H9 (cell line): ENCODE measurements at regions not wholly inside any gene's neighbourhood (a gene's known extent, or its start where the extent isn't known, plus 50 kb on each side); places are given as distances from the start of the nearest gene placed in this dataset.

Source experiments
- DNase-seq: peaks from one replicate; pipeline ENCODE4 v3.0.0-alpha.2; 2017
- H2AFZ ChIP-seq: one replicate; pipeline ENCODE4 v1.6.1; 2013; ENCODE audit warnings: mild to moderate bottlenecking, low read length, control low read depth, moderate library complexity
- H2AK5ac ChIP-seq: 2 replicates; pipeline ENCODE4 v1.6.1; 2013; ENCODE audit warnings: low read length, control low read depth, mixed read lengths; ENCODE audit not compliant: insufficient read length
- H2BK120ac ChIP-seq: one replicate; pipeline ENCODE4 v1.6.1; 2013; ENCODE audit warnings: low read depth, mild to moderate bottlenecking, low read length, control low read depth, inconsistent platforms; ENCODE audit not compliant: poor library complexity, severe bottlenecking
- H2BK12ac ChIP-seq: 2 replicates; pipeline ENCODE4 v1.6.1; 2013; ENCODE audit warnings: low read length, control low read depth, mixed read lengths, low read depth; ENCODE audit not compliant: insufficient read length
- H2BK15ac ChIP-seq: 2 replicates; pipeline ENCODE4 v1.6.1; 2013; ENCODE audit warnings: low read depth, low read length, control low read depth
- H2BK20ac ChIP-seq: one replicate; pipeline ENCODE4 v1.6.1; 2013; ENCODE audit warnings: low read depth, mild to moderate bottlenecking, low read length, control low read depth, inconsistent platforms; ENCODE audit not compliant: poor library complexity, severe bottlenecking
- H2BK5ac ChIP-seq: 2 replicates; pipeline ENCODE4 v1.6.1; 2013; ENCODE audit warnings: low read length, control low read depth, mixed read lengths; ENCODE audit not compliant: insufficient read length
- H3K14ac ChIP-seq: 2 replicates; pipeline ENCODE4 v1.6.1; 2013; ENCODE audit warnings: low read length, control low read depth; ENCODE audit not compliant: insufficient read depth
- H3K18ac ChIP-seq: 2 replicates; pipeline ENCODE4 v1.6.1; 2013; ENCODE audit warnings: low read depth, mild to moderate bottlenecking, mixed read lengths, low read length, control low read depth; ENCODE audit not compliant: insufficient read length
- H3K23ac ChIP-seq: 2 replicates; pipeline ENCODE4 v1.6.1; 2013; ENCODE audit warnings: low read length, control low read depth, mixed read lengths, low read depth; ENCODE audit not compliant: insufficient read length
- H3K23me2 ChIP-seq: 2 replicates; pipeline ENCODE4 v1.6.1; 2013; ENCODE audit warnings: low read depth, mild to moderate bottlenecking, mixed read lengths, low read length, control low read depth; ENCODE audit not compliant: insufficient read length, poor library complexity, severe bottlenecking
- H3K27ac ChIP-seq: 2 replicates; pipeline ENCODE4 v1.5.1; 2013; ENCODE audit warnings: low read length, control low read depth, mixed read lengths, low read depth; ENCODE audit not compliant: insufficient read length
- H3K27me3 ChIP-seq: 2 replicates; pipeline ENCODE4 v1.6.1; 2013; ENCODE audit warnings: low read length, control low read depth, inconsistent platforms; ENCODE audit not compliant: insufficient read depth
- H3K4ac ChIP-seq: 2 replicates; pipeline ENCODE4 v1.6.1; 2013; ENCODE audit warnings: low read depth, mild to moderate bottlenecking, control low read depth, inconsistent platforms, low read length, moderate library complexity
- H3K4me1 ChIP-seq: 2 replicates; pipeline ENCODE4 v1.6.1; 2013; ENCODE audit warnings: low read length, control low read depth, inconsistent platforms; ENCODE audit not compliant: insufficient read depth
- H3K4me2 ChIP-seq: 2 replicates; pipeline ENCODE4 v1.6.1; 2013; ENCODE audit warnings: low read length, control low read depth, mixed read lengths; ENCODE audit not compliant: insufficient read length, insufficient read depth
- H3K56ac ChIP-seq: 2 replicates; pipeline ENCODE4 v1.6.1; 2013; ENCODE audit warnings: low read depth, mild to moderate bottlenecking, mixed read lengths, low read length, control low read depth; ENCODE audit not compliant: insufficient read length
- H3K79me1 ChIP-seq: 2 replicates; pipeline ENCODE4 v1.6.1; 2013; ENCODE audit warnings: low read depth, mild to moderate bottlenecking, moderate library complexity, low read length, control low read depth, inconsistent platforms; ENCODE audit not compliant: insufficient read depth, poor library complexity, severe bottlenecking
- H3K79me2 ChIP-seq: 2 replicates; pipeline ENCODE4 v1.6.1; 2013; ENCODE audit warnings: low read length, control low read depth, inconsistent platforms; ENCODE audit not compliant: insufficient read depth
- H3K9ac ChIP-seq: 2 replicates; pipeline ENCODE4 v1.6.1; 2013; ENCODE audit warnings: low read length, control low read depth, mixed read lengths; ENCODE audit not compliant: insufficient read length; ENCODE audit errors: extremely low read depth
- H3K9me3 ChIP-seq: one replicate; pipeline ENCODE4 v1.6.1; 2013; ENCODE audit warnings: low read depth, low read length, inconsistent platforms; ENCODE audit not compliant: control insufficient read depth
- H3T11ph ChIP-seq: one replicate; pipeline ENCODE4 v1.6.1; 2013; ENCODE audit warnings: mild to moderate bottlenecking, low read length, control low read depth, inconsistent platforms
- H4K20me1 ChIP-seq: one replicate; pipeline ENCODE4 v1.6.1; 2013; ENCODE audit not compliant: control insufficient read depth, insufficient read length, insufficient read depth
- H4K5ac ChIP-seq: 2 replicates; pipeline ENCODE4 v1.6.1; 2013; ENCODE audit warnings: low read depth, mild to moderate bottlenecking, mixed read lengths, low read length, control low read depth; ENCODE audit not compliant: insufficient read length
- H4K8ac ChIP-seq: replicated peaks from 2 replicates; pipeline ENCODE4 v1.6.1; 2013; ENCODE audit warnings: low read length, control low read depth, mixed read lengths, low read depth; ENCODE audit not compliant: insufficient read length
- H4K91ac ChIP-seq: 2 replicates; pipeline ENCODE4 v1.6.1; 2013; ENCODE audit warnings: low read depth, mild to moderate bottlenecking, moderate library complexity, mixed read lengths, low read length, control low read depth; ENCODE audit not compliant: insufficient read length
- H3K27ac Mint-ChIP-seq, 3 experiments: 2 replicates in 2 of 3; 3 replicates in 1 of 3; pipeline ENCODE4 v1.8.0; 2020 to 2021; ENCODE audit warnings: mixed read lengths in 3 of 3, mild to moderate bottlenecking in 1 of 3, moderate library complexity in 1 of 3
- H3K27me3 Mint-ChIP-seq: 2 replicates; pipeline ENCODE4 v1.8.0; 2021; ENCODE audit warnings: low read depth, mild to moderate bottlenecking, moderate library complexity, mixed read lengths
- H3K36me3 Mint-ChIP-seq, 3 experiments: 2 replicates in 2 of 3; 3 replicates in 1 of 3; pipeline ENCODE4 v1.8.0; 2020 to 2021; ENCODE audit warnings: low read depth in 3 of 3, mixed read lengths in 3 of 3; ENCODE audit not compliant: insufficient read depth in 1 of 3
- H3K4me1 Mint-ChIP-seq, 2 experiments: 2 replicates each; pipeline ENCODE4 v1.8.0; 2020; ENCODE audit warnings: mixed read lengths in 2 of 2
- H3K4me3 Mint-ChIP-seq, 2 experiments: 2 replicates in 1 of 2; 3 replicates in 1 of 2; pipeline ENCODE4 v1.8.0; 2020 to 2021; ENCODE audit warnings: mild to moderate bottlenecking in 2 of 2, mixed read lengths in 2 of 2, moderate library complexity in 1 of 2
- H3K9me3 Mint-ChIP-seq, 2 experiments: 2 replicates in 1 of 2; 3 replicates in 1 of 2; pipeline ENCODE4 v1.8.0; 2020; ENCODE audit warnings: mild to moderate bottlenecking in 2 of 2, mixed read lengths in 2 of 2, moderate library complexity in 1 of 2
- CTCF ChIP-seq: fragments of 200-600 bp; sonication (generic); conservative IDR thresholded peaks from 3 replicates; pipeline ENCODE4 v1.8.0; 2021; ENCODE audit warnings: antibody characterized with exemption, mild to moderate bottlenecking
- WGBS: extraction: QIAGEN DNeasy Blood & Tissue Kit; methylation state at CpG from one replicate; pipeline ENCODE4 v1.1.7; 2013; ENCODE audit warnings: missing lambda C conversion rate, low lambda C conversion rate, mixed read lengths; ENCODE audit not compliant: insufficient read length; ENCODE audit errors: extremely low coverage; 5-methylcytosine and 5-hydroxymethylcytosine counted together

DNA sequence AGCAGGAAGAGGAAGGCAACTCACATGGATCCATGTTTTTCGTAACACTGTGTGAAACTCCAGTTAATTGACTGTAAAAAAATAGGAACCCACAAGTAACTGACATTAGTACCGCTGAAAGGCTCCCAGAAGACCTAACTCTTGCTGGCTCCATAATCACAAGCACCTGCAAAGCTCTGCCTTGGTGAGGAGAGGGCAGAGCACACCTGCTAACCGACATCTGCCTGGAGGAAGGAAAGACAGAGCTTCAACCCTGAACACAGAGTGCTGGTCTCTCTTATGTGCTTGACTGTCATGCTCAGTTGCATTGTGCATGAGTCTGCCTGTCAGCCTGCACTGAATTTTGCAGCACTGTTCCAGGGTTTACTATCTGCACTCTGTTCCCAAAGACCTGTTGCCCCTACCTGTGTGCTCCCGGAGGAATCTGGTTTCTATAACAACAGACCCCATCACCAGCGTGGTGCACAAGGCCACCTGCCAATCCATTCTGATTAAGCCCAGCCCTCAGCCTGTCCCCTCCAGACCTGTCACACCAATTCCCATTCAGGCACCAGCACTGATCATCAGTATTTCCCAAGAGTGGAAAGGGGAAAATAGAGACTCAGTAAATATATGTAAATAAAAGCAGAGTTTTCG lies 63.1 kb upstream of the ANKRD1 start:
- Histone ChIP-seq H3T11ph (no peak overlapping the region), H4K20me1 (no peaks in the 10 kb centered on the region), H2BK120ac (no peak overlapping the region), H3K27ac (no peak overlapping the region), H3K79me1 (no peaks in the 10 kb centered on the region), H3K27me3 (no peaks in the 10 kb centered on the region), H4K91ac (no peak overlapping the region), H3K4me2 (no peak overlapping the region), H3K79me2 (no peaks in the 10 kb centered on the region), H3K56ac (no peak overlapping the region), H4K8ac (no peak overlapping the region), H2BK5ac (no peak overlapping the region), H4K5ac (no peak overlapping the region), H3K23me2 (no peaks in the 10 kb centered on the region), H3K9me3 (no peaks in the 10 kb centered on the region), H3K4ac (no peak overlapping the region), H2BK12ac (no peak overlapping the region), H3K14ac (no peak overlapping the region; the same call in 1 of the 2 replicates), H2AK5ac (no peak overlapping the region), H2BK15ac (no peak overlapping the region), H2AFZ (no peak overlapping the region), H2BK20ac (no peak overlapping the region), H3K9ac (no peak overlapping the region), H3K23ac (no peak overlapping the region), H3K18ac (no peak overlapping the region), H3K4me1 (no peaks in the 10 kb centered on the region)
- TF ChIP-seq CTCF, result no peak
- DNase-seq, result no peak
- WGBS, result no CpG with 5 or more reads among the region's 6 CpGs
- no peak overlapping the region for H3K27ac Mint-ChIP-seq
- H3K36me3 Mint-ChIP-seq, result no peaks in the 10 kb centered on the region
- no peaks in the 10 kb centered on the region for H3K9me3 Mint-ChIP-seq
- peaks cover 25% of the 10 kb centered on the region for H3K27me3 Mint-ChIP-seq
- peaks cover 0 to 7% of the 10 kb centered on the region in 2 experiments; a peak in 1 of 4 replicates for H3K4me1 Mint-ChIP-seq
- H3K4me3 Mint-ChIP-seq, result no peak overlapping the region
